ENCODE measurements at regions not wholly inside any gene's neighbourhood (a gene's known extent, or its start where the extent isn't known, plus 50 kb on each side); places are given as distances from the start of the nearest gene placed in this dataset.

DNA sequence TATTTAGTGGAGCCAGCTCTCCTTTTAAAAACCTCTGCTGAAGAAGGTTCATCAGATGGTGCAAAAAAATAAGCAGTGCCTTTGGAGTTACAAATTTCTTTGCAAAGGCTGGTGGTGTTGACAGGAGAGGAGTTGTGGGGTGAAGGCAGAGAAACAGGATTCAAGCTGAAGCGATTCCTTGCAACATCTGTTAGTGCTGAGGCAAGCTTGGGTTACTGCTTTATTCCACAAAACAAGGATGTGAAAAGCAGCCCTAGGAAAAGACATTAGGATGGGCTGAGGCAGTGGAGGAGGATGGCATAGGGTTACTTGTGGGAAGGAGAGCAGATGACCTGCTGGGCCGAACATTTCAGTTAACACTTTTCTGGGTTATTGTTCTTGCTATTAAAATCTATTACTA is 390.7 kb downstream of the DLEU7 start:
- TF ChIP-seq, protein P1, sequence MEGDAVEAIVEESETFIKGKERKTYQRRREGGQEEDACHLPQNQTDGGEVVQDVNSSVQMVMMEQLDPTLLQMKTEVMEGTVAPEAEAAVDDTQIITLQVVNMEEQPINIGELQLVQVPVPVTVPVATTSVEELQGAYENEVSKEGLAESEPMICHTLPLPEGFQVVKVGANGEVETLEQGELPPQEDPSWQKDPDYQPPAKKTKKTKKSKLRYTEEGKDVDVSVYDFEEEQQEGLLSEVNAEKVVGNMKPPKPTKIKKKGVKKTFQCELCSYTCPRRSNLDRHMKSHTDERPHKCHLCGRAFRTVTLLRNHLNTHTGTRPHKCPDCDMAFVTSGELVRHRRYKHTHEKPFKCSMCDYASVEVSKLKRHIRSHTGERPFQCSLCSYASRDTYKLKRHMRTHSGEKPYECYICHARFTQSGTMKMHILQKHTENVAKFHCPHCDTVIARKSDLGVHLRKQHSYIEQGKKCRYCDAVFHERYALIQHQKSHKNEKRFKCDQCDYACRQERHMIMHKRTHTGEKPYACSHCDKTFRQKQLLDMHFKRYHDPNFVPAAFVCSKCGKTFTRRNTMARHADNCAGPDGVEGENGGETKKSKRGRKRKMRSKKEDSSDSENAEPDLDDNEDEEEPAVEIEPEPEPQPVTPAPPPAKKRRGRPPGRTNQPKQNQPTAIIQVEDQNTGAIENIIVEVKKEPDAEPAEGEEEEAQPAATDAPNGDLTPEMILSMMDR (conservative IDR thresholded peaks at IDR 0.05 in 1 of 2, IDR thresholded peaks at IDR 0.05 in 1 of 2; ENCODE audit: low read depth in 1 of 2, low read length in 2 of 2): no peak
- no peak for TF ChIP-seq EZH2 (IDR thresholded peaks at IDR 0.05; ENCODE audit: low read length, missing control alignments)

Data from fibroblast of lung (primary cell).